Fibroblast of pulmonary artery (primary cell): ENCODE measurements at regions not wholly inside any gene's neighbourhood (a gene's known extent, or its start where the extent isn't known, plus 50 kb on each side); places are given as distances from the start of the nearest gene placed in this dataset.
A peak's percentile ranks its signal among the peaks of the same experiment; 100 is the strongest.
"Not testable (repeated sequence)": the region's sequence is repeated elsewhere in the genome, so short reads cannot be mapped to it uniquely, and the experiment has no call there.

Experiments used
- DNase-seq: peaks from one replicate; pipeline ENCODE4 v3.0.0-alpha.2; 2010; ENCODE audit warnings: low read depth
- H3K4me3 ChIP-seq: replicated peaks from 2 replicates; pipeline ENCODE4 v1.5.1; 2011; ENCODE audit warnings: low read depth, mild to moderate bottlenecking, control low read depth, low read length, moderate library complexity
- CTCF ChIP-seq: IDR thresholded peaks from 2 replicates; pipeline ENCODE4 v1.5.1; 2011; ENCODE audit warnings: mild to moderate bottlenecking, control low read depth, low read length, inconsistent platforms; ENCODE audit errors: missing control alignments

GRCh38 chr1:143611159-143611558, 360.6 kb downstream of the FAM72C start:
- peak; percentile 1 for DNase-seq
- no peak for TF ChIP-seq CTCF
- no peak overlapping the region for H3K4me3 ChIP-seq

- DNase-seq = no peak
- H3K4me3 ChIP-seq = no peak overlapping the region
- TF ChIP-seq CTCF = no peak
These were observed 361.6 kb downstream of the FAM72C start for GRCh38 chr1:143610196-143610595.

DNA sequence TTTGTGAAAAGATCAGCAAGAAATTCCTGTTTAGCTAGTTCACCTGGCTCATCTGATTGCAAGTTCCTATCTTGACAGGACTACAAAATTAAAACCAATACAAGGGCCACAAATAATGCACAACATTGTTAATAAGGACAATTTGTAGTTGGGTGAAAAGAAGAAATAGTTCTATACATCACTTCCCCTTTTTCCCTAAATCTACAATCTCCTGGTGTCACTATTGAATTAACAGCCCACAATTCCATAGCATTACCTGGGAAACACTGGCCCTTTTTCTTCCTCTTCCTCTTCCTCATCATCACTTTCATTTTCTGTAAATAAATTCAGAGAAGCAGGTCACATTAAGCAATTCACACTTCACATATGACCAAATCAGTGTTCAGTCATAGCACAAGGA, 366.9 kb downstream of the FAM72C start:
- no peak for DNase-seq
- no peak overlapping the region for H3K4me3 ChIP-seq
- TF ChIP-seq CTCF = no peak

DNA sequence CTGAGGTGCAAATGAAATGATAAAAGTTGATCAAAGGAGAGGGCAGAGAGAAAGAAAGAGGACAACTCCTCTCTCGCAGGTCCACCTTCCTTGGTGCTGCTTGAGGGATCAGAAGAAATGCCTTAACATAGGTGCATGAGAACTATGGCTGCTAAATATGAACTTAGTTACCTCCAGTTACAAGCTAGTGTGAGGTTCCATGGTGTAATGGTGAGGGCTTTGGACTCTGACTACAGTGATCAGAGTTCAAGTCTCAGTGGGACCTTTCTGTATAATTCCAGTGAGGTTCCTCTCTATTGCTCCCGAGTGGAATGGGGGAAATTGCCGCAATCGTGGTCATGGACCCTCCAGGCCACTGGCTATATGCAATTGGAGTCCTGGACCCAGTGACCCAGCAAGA, 387.3 kb downstream of the FAM72C start:
- H3K4me3 ChIP-seq = no peak overlapping the region
- no peak for DNase-seq
- TF ChIP-seq CTCF = no peak

GRCh38 chr1:143574891-143575520, 396.8 kb downstream of the FAM72C start:
- no peak overlapping the region for H3K4me3 ChIP-seq
- no peak for DNase-seq
- TF ChIP-seq CTCF = no peak

DNA sequence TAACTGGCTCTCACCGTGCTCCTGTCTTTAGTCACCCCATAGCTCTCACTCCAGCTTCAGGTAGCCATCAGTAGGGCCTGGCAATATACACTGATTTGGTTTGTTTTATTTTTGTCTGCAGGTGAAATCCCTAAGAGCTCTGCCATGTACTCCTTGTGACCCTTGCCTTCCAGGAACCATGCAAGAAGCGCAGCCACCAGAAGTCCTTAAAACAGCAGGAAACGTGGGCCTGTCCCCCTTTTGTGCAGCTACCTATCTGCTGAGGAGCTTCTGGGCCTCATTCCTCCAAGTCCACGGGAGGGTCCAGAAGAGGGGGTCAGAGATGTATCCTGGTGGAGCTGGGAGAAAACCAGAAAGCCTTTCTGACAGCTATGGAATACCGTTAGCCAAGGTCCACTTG, 399.1 kb downstream of the FAM72C start:
- DNase-seq, H3K4me3 ChIP-seq: not testable (repeated sequence)

GRCh38 chr1:143563761-143564160, 408.0 kb downstream of the FAM72C start:
- not testable (repeated sequence) for DNase-seq, H3K4me3 ChIP-seq

GRCh38 chr1:143553627-143554026, 418.2 kb downstream of the FAM72C start:
- H3K4me3 ChIP-seq = no peak overlapping the region
- no peak for TF ChIP-seq CTCF
- DNase-seq = no peak

GRCh38 chr1:143504703-143505102, 467.1 kb downstream of the FAM72C start:
- not testable (repeated sequence) for DNase-seq, H3K4me3 ChIP-seq

- DNase-seq, H3K4me3 ChIP-seq: not testable (repeated sequence)
These were observed 467.7 kb downstream of the FAM72C start for GRCh38 chr1:143504080-143504479.

DNA sequence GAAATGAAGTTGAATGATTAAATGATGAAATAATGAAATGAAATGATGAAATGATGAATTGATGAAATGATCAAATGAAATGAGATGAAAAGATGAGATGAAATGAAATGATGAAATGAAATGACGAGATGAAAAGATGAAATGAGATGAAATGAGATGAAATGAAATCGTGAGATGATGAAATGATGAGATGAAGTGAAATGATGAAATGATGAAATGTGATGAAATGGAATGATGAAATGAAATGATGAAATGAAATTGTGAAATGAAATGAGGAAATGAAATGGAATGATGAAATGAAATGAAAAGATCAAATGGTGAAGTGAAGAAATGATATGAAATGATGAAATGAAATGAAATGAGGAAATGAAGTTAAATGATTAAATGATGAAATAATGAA, 468.7 kb downstream of the FAM72C start:
- H3K4me3 ChIP-seq, DNase-seq: not testable (repeated sequence)

DNA sequence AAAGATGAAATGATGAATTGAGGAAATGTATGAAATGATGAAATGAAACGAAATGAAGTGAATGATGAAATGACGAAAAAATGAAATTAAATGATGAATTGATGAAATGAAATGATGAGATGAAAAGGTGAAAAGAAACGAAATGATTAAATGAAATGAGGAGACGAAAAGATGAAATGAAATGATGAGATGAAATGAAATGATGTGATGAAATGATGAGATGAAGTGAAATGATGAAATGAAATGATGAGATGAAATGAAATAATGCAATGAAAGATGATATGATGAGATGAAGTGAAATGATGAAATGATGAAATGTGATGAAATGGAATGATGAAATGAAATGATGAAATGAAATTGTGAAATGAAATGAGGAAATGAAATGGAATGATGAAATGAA, 469.7 kb downstream of the FAM72C start:
- DNase-seq, H3K4me3 ChIP-seq: not testable (repeated sequence)
